ENCODE measurements at regions not wholly inside any gene's neighbourhood (a gene's known extent, or its start where the extent isn't known, plus 50 kb on each side); places are given as distances from the start of the nearest gene placed in this dataset.

DNA sequence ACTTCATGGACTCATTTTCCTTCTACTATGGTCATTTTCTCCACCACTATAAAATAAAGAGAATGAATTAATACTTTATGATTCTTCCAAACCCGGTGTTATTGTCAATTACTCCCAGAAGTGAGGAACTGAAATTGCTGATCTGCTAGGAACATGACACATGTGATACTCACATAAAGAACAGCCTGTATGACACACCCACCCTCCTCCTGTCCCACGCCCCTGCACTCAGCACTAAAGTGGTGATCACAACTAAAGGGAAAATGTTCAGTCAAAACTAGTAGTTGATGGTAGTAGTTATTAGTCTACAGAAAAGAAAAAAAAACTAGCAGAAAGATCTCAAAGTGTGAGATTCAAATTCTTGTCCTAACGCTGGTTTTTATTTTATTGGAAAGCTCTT is 1508.3 kb downstream of the RAPGEF2 start:
- H3K4me3 ChIP-seq (ENCODE audit: control insufficient read depth, low read depth, low read length), result no peak overlapping the region
- no peak for DNase-seq (ENCODE audit: low read depth)
- TF ChIP-seq, protein P1, sequence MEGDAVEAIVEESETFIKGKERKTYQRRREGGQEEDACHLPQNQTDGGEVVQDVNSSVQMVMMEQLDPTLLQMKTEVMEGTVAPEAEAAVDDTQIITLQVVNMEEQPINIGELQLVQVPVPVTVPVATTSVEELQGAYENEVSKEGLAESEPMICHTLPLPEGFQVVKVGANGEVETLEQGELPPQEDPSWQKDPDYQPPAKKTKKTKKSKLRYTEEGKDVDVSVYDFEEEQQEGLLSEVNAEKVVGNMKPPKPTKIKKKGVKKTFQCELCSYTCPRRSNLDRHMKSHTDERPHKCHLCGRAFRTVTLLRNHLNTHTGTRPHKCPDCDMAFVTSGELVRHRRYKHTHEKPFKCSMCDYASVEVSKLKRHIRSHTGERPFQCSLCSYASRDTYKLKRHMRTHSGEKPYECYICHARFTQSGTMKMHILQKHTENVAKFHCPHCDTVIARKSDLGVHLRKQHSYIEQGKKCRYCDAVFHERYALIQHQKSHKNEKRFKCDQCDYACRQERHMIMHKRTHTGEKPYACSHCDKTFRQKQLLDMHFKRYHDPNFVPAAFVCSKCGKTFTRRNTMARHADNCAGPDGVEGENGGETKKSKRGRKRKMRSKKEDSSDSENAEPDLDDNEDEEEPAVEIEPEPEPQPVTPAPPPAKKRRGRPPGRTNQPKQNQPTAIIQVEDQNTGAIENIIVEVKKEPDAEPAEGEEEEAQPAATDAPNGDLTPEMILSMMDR (conservative IDR thresholded peaks at IDR 0.05; ENCODE audit: control insufficient read depth, insufficient read depth, low read depth, low read length), result no peak

DNA sequence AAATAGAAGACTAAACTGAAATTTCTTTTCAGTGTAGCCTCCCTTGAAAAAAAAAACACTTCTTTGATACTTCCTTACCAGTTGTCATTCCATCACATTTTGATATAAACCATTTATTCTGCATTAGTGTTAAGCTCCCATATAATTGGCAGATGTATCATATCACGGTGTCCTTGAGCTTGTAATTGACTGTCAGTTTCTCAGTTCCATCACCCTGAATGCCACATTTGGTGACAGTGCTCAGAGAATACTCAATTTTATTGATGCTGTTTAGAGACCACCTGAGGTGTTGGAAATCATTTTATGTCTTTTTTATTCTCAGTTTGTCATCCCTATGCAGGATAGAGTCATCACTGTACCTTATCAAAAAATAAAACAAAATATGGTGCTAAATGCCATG is 1528.2 kb downstream of the RAPGEF2 start:
- DNase-seq (ENCODE audit: low read depth), result no peak
- no peak overlapping the region for H3K4me3 ChIP-seq (ENCODE audit: control insufficient read depth, low read depth, low read length)
- TF ChIP-seq, protein P1 (conservative IDR thresholded peaks at IDR 0.05; ENCODE audit: control insufficient read depth, insufficient read depth, low read depth, low read length), result no peak

DNA sequence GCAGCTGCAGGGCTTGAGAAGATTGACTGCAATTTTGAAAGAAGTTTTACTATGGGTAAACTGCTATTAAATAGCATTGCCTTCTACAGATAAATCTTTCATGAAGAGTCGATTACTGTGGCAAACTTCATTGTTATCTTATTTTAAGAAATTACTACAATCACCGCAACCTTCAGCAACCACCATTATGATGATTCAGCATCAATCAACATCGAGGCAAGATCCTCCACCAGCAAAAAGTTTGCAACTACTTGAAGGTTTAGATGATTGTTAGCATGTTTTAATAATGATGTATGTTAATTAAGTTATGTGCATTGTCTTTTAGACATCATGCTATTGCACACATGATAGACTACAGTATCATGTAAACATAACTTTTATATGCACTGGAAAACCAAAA is 1511.0 kb downstream of the FSTL5 start:
- TF ChIP-seq, protein P1 (conservative IDR thresholded peaks at IDR 0.05; ENCODE audit: control insufficient read depth, insufficient read depth, low read depth, low read length), result no peak
- DNase-seq (ENCODE audit: low read depth), result no peak
- H3K4me3 ChIP-seq (ENCODE audit: control insufficient read depth, low read depth, low read length), result no peak overlapping the region

DNA sequence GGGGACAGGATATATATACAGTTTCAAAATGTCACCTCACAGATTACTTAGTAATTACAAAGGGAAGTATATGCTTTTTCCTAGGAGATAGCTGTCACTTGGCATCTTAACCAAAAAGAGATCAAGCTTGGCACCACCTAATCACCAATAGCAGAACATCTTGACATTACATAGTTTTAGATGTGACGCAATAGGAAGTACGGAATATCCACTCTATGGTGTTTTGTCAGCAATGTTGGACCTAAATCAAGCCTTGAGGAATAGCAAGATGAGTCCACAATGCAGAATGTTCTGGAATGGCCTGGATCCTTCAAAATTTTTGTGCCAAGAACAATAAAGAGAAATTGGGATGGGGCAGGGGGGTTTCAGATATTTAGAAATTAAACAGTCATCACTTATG is 1488.2 kb downstream of the FSTL5 start:
- TF ChIP-seq, protein P1 (conservative IDR thresholded peaks at IDR 0.05; ENCODE audit: control insufficient read depth, insufficient read depth, low read depth, low read length), result no peak
- H3K4me3 ChIP-seq (ENCODE audit: control insufficient read depth, low read depth, low read length), result no peak overlapping the region
- DNase-seq (ENCODE audit: low read depth), result no peak

DNA sequence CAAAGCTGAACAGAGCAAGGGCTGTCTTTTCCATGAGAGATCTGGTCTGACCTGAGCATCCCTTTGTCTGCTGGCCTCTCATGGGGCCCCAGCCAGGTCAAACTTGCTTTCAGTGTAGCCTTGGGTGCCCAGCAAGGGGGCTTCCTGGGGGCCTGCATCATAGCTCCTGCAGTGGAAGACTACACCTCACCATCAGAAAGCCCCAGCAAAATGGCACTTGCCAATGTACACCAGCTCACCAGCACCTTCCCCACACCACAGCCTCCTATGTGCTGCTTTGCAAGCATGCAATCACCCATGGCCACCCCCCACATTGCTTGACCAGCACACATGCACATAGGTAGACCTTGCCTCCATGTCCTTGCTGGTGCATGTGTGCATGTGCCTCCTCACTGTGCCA is 1478.1 kb downstream of the FSTL5 start:
- TF ChIP-seq, protein P1 (conservative IDR thresholded peaks at IDR 0.05; ENCODE audit: control insufficient read depth, insufficient read depth, low read depth, low read length), result no peak
- DNase-seq (ENCODE audit: low read depth), result no peak
- H3K4me3 ChIP-seq (ENCODE audit: control insufficient read depth, low read depth, low read length), result no peak overlapping the region

DNA sequence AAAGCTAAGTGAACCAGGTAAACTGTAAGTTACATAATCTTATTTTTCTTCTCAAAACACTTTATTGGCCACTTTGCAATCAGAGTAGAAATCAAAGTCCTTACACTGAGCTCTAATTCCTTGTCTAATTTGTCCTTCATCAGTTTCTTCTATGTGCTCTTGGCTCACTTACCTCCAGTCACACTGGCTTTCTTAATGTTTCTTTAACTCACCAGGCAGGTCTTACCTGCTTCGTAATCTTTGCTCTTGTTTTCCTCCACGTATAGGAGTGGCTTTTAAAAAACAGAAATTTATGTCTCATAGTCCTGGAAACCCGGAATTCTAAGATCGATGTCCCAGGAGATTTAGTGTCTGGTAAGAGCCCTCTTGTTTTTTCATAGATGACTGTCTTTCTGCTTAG is 1462.1 kb downstream of the FSTL5 start:
- H3K4me3 ChIP-seq (ENCODE audit: control insufficient read depth, low read depth, low read length), result no peak overlapping the region
- TF ChIP-seq, protein P1 (conservative IDR thresholded peaks at IDR 0.05; ENCODE audit: control insufficient read depth, insufficient read depth, low read depth, low read length), result no peak
- DNase-seq (ENCODE audit: low read depth), result no peak

DNA sequence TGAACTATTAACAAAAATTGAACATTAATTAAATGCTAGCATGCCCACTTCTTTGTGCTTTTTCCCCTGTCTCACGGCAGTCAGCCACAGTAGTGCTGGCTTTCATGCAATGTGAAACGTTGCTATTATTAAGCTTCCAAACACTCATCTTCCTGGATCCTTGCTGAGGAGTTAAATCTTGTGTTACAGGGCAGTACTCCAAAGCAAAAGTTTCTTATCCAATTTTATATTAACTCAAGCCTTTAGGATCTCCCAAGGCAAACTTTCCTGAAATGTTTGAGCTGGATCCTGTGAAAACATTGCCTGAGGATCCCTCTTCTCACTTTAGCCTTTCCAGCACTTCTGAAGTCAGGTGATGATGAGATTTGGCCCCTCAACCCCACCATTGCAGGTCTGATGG is 1454.8 kb downstream of the FSTL5 start:
- no peak overlapping the region for H3K4me3 ChIP-seq (ENCODE audit: control insufficient read depth, low read depth, low read length)
- TF ChIP-seq, protein P1 (conservative IDR thresholded peaks at IDR 0.05; ENCODE audit: control insufficient read depth, insufficient read depth, low read depth, low read length), result no peak
- no peak for DNase-seq (ENCODE audit: low read depth)

Measured in fibroblast of mammary gland (primary cell).